Caco-2 (cell line): ENCODE measurements at regions not wholly inside any gene's neighbourhood (a gene's known extent, or its start where the extent isn't known, plus 50 kb on each side); places are given as distances from the start of the nearest gene placed in this dataset.

Experiments used
- BruUV-seq: library from RNA; stranded (reverse); fragments of 400-500 nt; replicated peaks from 2 replicates; lab custom pipeline; 2021; lab: Mats Ljungman, UMichigan
- CTCF ChIA-PET: fragments of 300-600 bp; sonication (Branson Sonifier 250); formaldehyde crosslinking; loops from one replicate; lab custom pipeline; 2022; ENCODE audit warnings: antibody characterized with exemption; lab: Charles Lee
- POLR2A ChIA-PET: fragments of 300-600 bp; sonication (Branson Sonifier 250); formaldehyde crosslinking; loops from one replicate; lab custom pipeline; 2022; ENCODE audit warnings: antibody characterized with exemption; lab: Charles Lee
- DNase-seq, 2 experiments: peaks; one replicate each; pipeline versions ENCODE4 v3.0.0 to v3.0.0-alpha.2; 2020 to 2022
- H3K27me3 ChIP-seq: replicated peaks from 2 replicates; pipeline ENCODE4 v1.6.0; 2011; ENCODE audit warnings: low read length; ENCODE audit not compliant: control insufficient read depth, insufficient read depth
- H3K36me3 ChIP-seq: 2 replicates; pipeline ENCODE4 v1.5.1; 2011; ENCODE audit warnings: low read length; ENCODE audit not compliant: control insufficient read depth, insufficient read depth
- H3K4me1 ChIP-seq: fragments of 250-450 bp; sonication (Bioruptor Pico); 2 replicates; pipeline ENCODE4 v1.5.1; 2020; ENCODE audit warnings: mild to moderate bottlenecking
- H3K4me3 ChIP-seq: 2 replicates; pipeline ENCODE4 v1.5.1; 2011; ENCODE audit warnings: low read depth, mild to moderate bottlenecking, control low read depth, low read length
- H3K9me3 ChIP-seq: fragments of 250-450 bp; sonication (Bioruptor Pico); 2 replicates; pipeline ENCODE4 v1.5.1; 2020; ENCODE audit warnings: mild to moderate bottlenecking, moderate library complexity
- H3K27ac Mint-ChIP-seq: one replicate; pipeline ENCODE4 v1.8.0; 2022; ENCODE audit warnings: mixed read lengths; ENCODE audit not compliant: unreplicated experiment
- H3K27me3 Mint-ChIP-seq: one replicate; pipeline ENCODE4 v1.8.0; 2022; ENCODE audit warnings: mixed read lengths; ENCODE audit not compliant: insufficient read depth, unreplicated experiment
- H3K36me3 Mint-ChIP-seq: one replicate; pipeline ENCODE4 v1.8.0; 2022; ENCODE audit warnings: mild to moderate bottlenecking, mixed read lengths; ENCODE audit not compliant: insufficient read depth, unreplicated experiment
- H3K4me1 Mint-ChIP-seq: one replicate; pipeline ENCODE4 v1.8.0; 2022; ENCODE audit warnings: low read depth, mixed read lengths; ENCODE audit not compliant: unreplicated experiment
- H3K4me3 Mint-ChIP-seq: one replicate; pipeline ENCODE4 v1.8.0; 2022; ENCODE audit warnings: mild to moderate bottlenecking, moderate library complexity, mixed read lengths; ENCODE audit not compliant: unreplicated experiment
- H3K9me3 Mint-ChIP-seq: one replicate; pipeline ENCODE4 v1.8.0; 2022; ENCODE audit warnings: mixed read lengths; ENCODE audit not compliant: unreplicated experiment
- CTCF ChIP-seq, 2 experiments: fragments of 200-600 bp in 1 of 2; IDR thresholded peaks; 1 replicate in 1 of 2; 2 replicates in 1 of 2; pipeline versions ENCODE4 v1.5.1 to v1.8.0; 2011 to 2022; ENCODE audit warnings: antibody characterized with exemption in 1 of 2, control low read depth in 1 of 2, inconsistent platforms in 1 of 2, low read depth in 1 of 2, low read length in 1 of 2, mild to moderate bottlenecking in 1 of 2, moderate library complexity in 1 of 2; ENCODE audit not compliant: insufficient read depth in 1 of 2, severe bottlenecking in 1 of 2, unreplicated experiment in 1 of 2
- intact Hi-C: fragments of 100-400 bp; cut with micrococcal nuclease; formaldehyde crosslinking; loops from one replicate; pipeline ENCODE4 v1.10.0; 2022; ENCODE audit not compliant: unreplicated experiment

GRCh38 chr10:18875477-18875876 is 173.1 kb upstream of the MALRD1 start:
- CTCF ChIA-PET: no interaction called here
- no peak for DNase-seq

GRCh38 chr10:18879284-18879683 is 169.3 kb upstream of the MALRD1 start:
- H3K4me1 ChIP-seq: no peaks in the 10 kb centered on the region
- no peak for TF ChIP-seq CTCF (IDR thresholded peaks at IDR 0.05; ENCODE audit: insufficient read depth in 1 of 2, low read depth in 1 of 2, low read length in 1 of 2, severe bottlenecking in 1 of 2, unreplicated experiment in 1 of 2)
- no peak overlapping the region for H3K4me3 ChIP-seq
- intact Hi-C loops: no loop called here
- H3K27me3 Mint-ChIP-seq: no peaks in the 10 kb centered on the region
- DNase-seq: peak in 1 of 2 experiments; percentile 7
- ChIA-PET POLR2A (no interaction called here), CTCF (no interaction called here)
- no peaks in the 10 kb centered on the region for H3K36me3 Mint-ChIP-seq
- H3K4me1 Mint-ChIP-seq: no peaks in the 10 kb centered on the region
- no TSS peak for BruUV-seq
- no peaks in the 10 kb centered on the region for H3K36me3 ChIP-seq
- no peaks in the 10 kb centered on the region for H3K9me3 Mint-ChIP-seq
- H3K27me3 ChIP-seq: no peaks in the 10 kb centered on the region
- H3K27ac Mint-ChIP-seq: no peak overlapping the region
- no peak overlapping the region for H3K4me3 Mint-ChIP-seq
- no peaks in the 10 kb centered on the region for H3K9me3 ChIP-seq

More at GRCh38 chr10:18875477-18875876, 173.1 kb upstream of the MALRD1 start:
- TF ChIP-seq CTCF (IDR thresholded peaks at IDR 0.05; ENCODE audit: insufficient read depth in 1 of 2, low read depth in 1 of 2, low read length in 1 of 2, severe bottlenecking in 1 of 2, unreplicated experiment in 1 of 2): no peak
- H3K27me3 ChIP-seq: no peaks in the 10 kb centered on the region
- no peaks in the 10 kb centered on the region for H3K36me3 Mint-ChIP-seq
- intact Hi-C loops: no loop called here
- H3K27me3 Mint-ChIP-seq: no peaks in the 10 kb centered on the region
- no peak overlapping the region for H3K4me3 ChIP-seq
- BruUV-seq: no TSS peak
- no peaks in the 10 kb centered on the region for H3K36me3 ChIP-seq
- no peak overlapping the region for H3K27ac Mint-ChIP-seq
- no peaks in the 10 kb centered on the region for H3K4me1 ChIP-seq
- H3K4me3 Mint-ChIP-seq: no peak overlapping the region
- H3K9me3 ChIP-seq: no peaks in the 10 kb centered on the region; the same call in 1 of the 2 replicates
- H3K4me1 Mint-ChIP-seq: no peaks in the 10 kb centered on the region
- POLR2A ChIA-PET: no interaction called here
- H3K9me3 Mint-ChIP-seq: peaks cover 11% of the 10 kb centered on the region

- intact Hi-C loops: no loop called here
- Mint-ChIP-seq H3K36me3 (no peaks in the 10 kb centered on the region), H3K27me3 (no peaks in the 10 kb centered on the region), H3K9me3 (no peaks in the 10 kb centered on the region), H3K4me1 (no peaks in the 10 kb centered on the region), H3K4me3 (no peak overlapping the region), H3K27ac (no peak overlapping the region)
- TF ChIP-seq CTCF (IDR thresholded peaks at IDR 0.05; ENCODE audit: insufficient read depth in 1 of 2, low read depth in 1 of 2, low read length in 1 of 2, severe bottlenecking in 1 of 2, unreplicated experiment in 1 of 2): no peak
- H3K27me3 ChIP-seq: no peaks in the 10 kb centered on the region
- no peak overlapping the region for H3K4me3 ChIP-seq
- ChIA-PET POLR2A (no interaction called here), CTCF (no interaction called here)
- DNase-seq: no peak
- no peaks in the 10 kb centered on the region for H3K4me1 ChIP-seq
- no peaks in the 10 kb centered on the region for H3K9me3 ChIP-seq
- BruUV-seq: no TSS peak
- no peaks in the 10 kb centered on the region for H3K36me3 ChIP-seq
Measured at GRCh38 chr10:18880530-18880929, 168.1 kb upstream of the MALRD1 start.
